Karpas-422 (cell line): ENCODE measurements at regions not wholly inside any gene's neighbourhood (a gene's known extent, or its start where the extent isn't known, plus 50 kb on each side); places are given as distances from the start of the nearest gene placed in this dataset.

Experiments
- DNase-seq: peaks from one replicate; pipeline ENCODE4 v3.0.0-alpha.2; 2015
- H2AFZ ChIP-seq: fragments of 200-600 bp; sonication (generic); 2 replicates; pipeline ENCODE4 v1.6.1; 2014; ENCODE audit warnings: antibody characterized with exemption, low read length, mixed read lengths
- H3K27ac ChIP-seq: fragments of 200-600 bp; sonication (generic); 2 replicates; pipeline ENCODE4 v1.5.1; 2014; ENCODE audit warnings: mild to moderate bottlenecking, low read length, moderate library complexity
- H3K27me3 ChIP-seq: fragments of 200-600 bp; sonication (generic); 2 replicates; pipeline ENCODE4 v1.6.1; 2014; ENCODE audit warnings: low read length, mixed read lengths
- H3K36me3 ChIP-seq: fragments of 200-600 bp; sonication (generic); 2 replicates; pipeline ENCODE4 v1.6.1; 2014; ENCODE audit warnings: low read length, mixed read lengths; ENCODE audit not compliant: insufficient read depth
- H3K4me1 ChIP-seq: fragments of 200-600 bp; sonication (generic); 2 replicates; pipeline ENCODE4 v1.6.1; 2014; ENCODE audit warnings: mild to moderate bottlenecking, low read length, mixed read lengths
- H3K4me2 ChIP-seq: fragments of 200-600 bp; sonication (generic); 2 replicates; pipeline ENCODE4 v1.6.1; 2014; ENCODE audit warnings: low read length, low read depth, mild to moderate bottlenecking; ENCODE audit not compliant: poor library complexity, severe bottlenecking
- H3K4me3 ChIP-seq: fragments of 200-600 bp; sonication (generic); 2 replicates; pipeline ENCODE4 v1.5.1; 2014; ENCODE audit warnings: mild to moderate bottlenecking, antibody characterized with exemption, low read length, mixed read lengths
- H3K79me2 ChIP-seq: fragments of 200-600 bp; sonication (generic); 2 replicates; pipeline ENCODE4 v1.6.1; 2014; ENCODE audit warnings: mild to moderate bottlenecking, low read length, mixed read lengths
- H3K9ac ChIP-seq: fragments of 200-600 bp; sonication (generic); 2 replicates; pipeline ENCODE4 v1.6.0; 2014; ENCODE audit warnings: low read length
- H3K9me2 ChIP-seq: fragments of 200-600 bp; sonication (generic), shearing (Covaris generic); replicated peaks from 2 replicates; pipeline ENCODE4 v1.6.0; 2014; ENCODE audit warnings: mild to moderate bottlenecking, low read length, moderate library complexity; ENCODE audit not compliant: insufficient read depth
- H3K9me3 ChIP-seq: fragments of 300-700, 200-600 bp; sonication (generic); 2 replicates; pipeline ENCODE4 v1.6.1; 2014; ENCODE audit warnings: low read length, mixed read lengths
- H4K20me1 ChIP-seq: fragments of 200-600 bp; sonication (generic); 2 replicates; pipeline ENCODE4 v1.6.1; 2014; ENCODE audit warnings: mild to moderate bottlenecking, antibody characterized with exemption, low read length, low read depth; ENCODE audit not compliant: insufficient read depth

DNA sequence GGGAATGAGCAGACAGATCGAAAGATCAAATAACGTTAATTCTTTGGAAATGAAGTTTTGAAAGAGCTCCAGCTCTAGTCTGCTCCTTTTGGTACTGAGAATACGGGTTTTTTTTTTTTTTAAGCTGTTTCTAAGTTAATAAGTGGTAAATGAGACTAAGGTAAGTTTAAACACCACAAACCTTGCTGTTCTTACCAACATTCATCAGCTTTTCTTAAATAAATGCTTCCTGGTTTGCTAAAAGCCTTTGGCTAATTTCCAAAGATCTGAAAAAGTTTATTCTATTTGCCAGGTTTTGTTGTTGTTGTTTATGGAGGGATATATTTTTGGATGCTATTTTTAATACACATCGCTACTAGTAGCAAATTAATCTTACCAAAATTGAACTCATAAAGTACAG, 55.1 kb upstream of the STXBP5 start:
- Histone ChIP-seq H3K4me3 (no peak overlapping the region), H2AFZ (no peak overlapping the region), H3K9ac (no peak overlapping the region), H4K20me1 (no peaks in the 10 kb centered on the region), H3K27ac (no peak overlapping the region), H3K9me2 (no peaks in the 10 kb centered on the region), H3K9me3 (no peaks in the 10 kb centered on the region), H3K4me1 (no peaks in the 10 kb centered on the region), H3K79me2 (no peaks in the 10 kb centered on the region), H3K36me3 (no peaks in the 10 kb centered on the region), H3K27me3 (no peaks in the 10 kb centered on the region), H3K4me2 (no peak overlapping the region)
- DNase-seq, result no peak

GRCh38 chr6:147149826-147150225, 54.4 kb upstream of the STXBP5 start:
- H3K9me3 ChIP-seq, result no peaks in the 10 kb centered on the region
- H3K27me3 ChIP-seq, result no peaks in the 10 kb centered on the region
- no peak for DNase-seq
- H3K9me2 ChIP-seq, result no peaks in the 10 kb centered on the region
- H3K27ac ChIP-seq, result no peak overlapping the region
- no peaks in the 10 kb centered on the region for H3K79me2 ChIP-seq
- no peak overlapping the region for H2AFZ ChIP-seq
- no peaks in the 10 kb centered on the region for H3K36me3 ChIP-seq
- no peak overlapping the region for H3K4me3 ChIP-seq
- no peaks in the 10 kb centered on the region for H3K4me1 ChIP-seq
- H4K20me1 ChIP-seq, result no peaks in the 10 kb centered on the region
- H3K9ac ChIP-seq, result no peak overlapping the region
- H3K4me2 ChIP-seq, result no peak overlapping the region

DNA sequence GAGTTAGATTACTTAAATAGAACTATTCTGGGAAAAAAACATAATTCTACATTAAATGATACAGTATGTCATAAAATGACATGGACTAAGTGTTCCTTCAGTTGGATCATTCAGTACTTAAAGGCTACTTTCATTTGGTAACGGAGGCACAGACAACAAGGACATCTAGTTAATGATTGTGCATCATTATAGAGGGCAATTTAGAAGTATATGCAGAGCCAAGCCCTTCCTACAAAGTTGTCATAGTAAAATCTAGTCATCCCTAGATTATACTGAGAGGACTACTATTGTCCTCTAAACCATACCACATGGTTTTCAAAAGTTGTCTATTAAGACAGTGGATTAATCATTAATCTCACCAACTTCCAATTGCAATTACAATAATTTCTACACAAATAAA, 53.9 kb upstream of the STXBP5 start:
- H3K4me1 ChIP-seq, result no peaks in the 10 kb centered on the region
- no peak overlapping the region for H3K9ac ChIP-seq
- no peak overlapping the region for H3K4me2 ChIP-seq
- no peaks in the 10 kb centered on the region for H3K9me3 ChIP-seq
- no peaks in the 10 kb centered on the region for H3K79me2 ChIP-seq
- no peaks in the 10 kb centered on the region for H3K9me2 ChIP-seq
- no peak overlapping the region for H3K27ac ChIP-seq
- no peak overlapping the region for H3K4me3 ChIP-seq
- no peak overlapping the region for H2AFZ ChIP-seq
- no peaks in the 10 kb centered on the region for H3K36me3 ChIP-seq
- H4K20me1 ChIP-seq, result no peaks in the 10 kb centered on the region
- no peaks in the 10 kb centered on the region for H3K27me3 ChIP-seq
- no peak for DNase-seq
